ENCODE measurements at regions not wholly inside any gene's neighbourhood (a gene's known extent, or its start where the extent isn't known, plus 50 kb on each side); places are given as distances from the start of the nearest gene placed in this dataset.

DNA sequence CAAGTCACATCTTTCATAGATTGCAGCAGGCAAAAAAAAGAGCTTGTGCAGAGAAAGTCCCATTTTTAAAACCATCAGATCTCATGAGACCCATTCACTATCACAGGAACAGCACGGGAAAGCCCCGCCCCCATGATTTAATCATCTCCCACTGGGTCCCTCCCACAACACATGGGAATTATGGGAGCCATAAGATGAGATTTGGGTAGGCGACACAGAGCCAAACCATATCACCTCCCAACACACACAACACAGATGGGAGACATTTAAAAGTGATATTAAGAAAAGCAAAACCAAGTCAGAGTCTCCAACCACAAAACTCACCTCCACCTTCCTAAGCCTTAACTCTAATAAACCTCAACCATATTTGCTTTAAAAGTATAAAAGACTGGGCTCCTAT lies 61.5 kb upstream of the TIAM1 start:
- TF ChIP-seq POLR2A (IDR thresholded peaks at IDR 0.05; ENCODE audit: low read depth, low read length) (no peak), POLR2AphosphoS5 (IDR thresholded peaks at IDR 0.05; ENCODE audit: low read depth, low read length) (no peak)
